Body of pancreas (tissue), 4 donors: ENCODE measurements at regions not wholly inside any gene's neighbourhood (a gene's known extent, or its start where the extent isn't known, plus 50 kb on each side); places are given as distances from the start of the nearest gene placed in this dataset.
A peak's percentile ranks its signal among the peaks of the same experiment; 100 is the strongest.

Experiments used
- POLR2A ChIP-seq, 3 donors: fragments of 450-650 bp; IDR thresholded peaks; one replicate each; pipeline ENCODE4 v1.6.1; 2016; ENCODE audit warnings: antibody characterized with exemption in 3 of 3, mild to moderate bottlenecking in 2 of 3
- TF ChIP-seq, protein P1 (sequence below), 7 experiments: fragments of 450-650 bp in 4 of 7; fragments of 200-600 bp in 3 of 7; sonication (generic) in 3 of 7; IDR thresholded peaks; one replicate each; pipeline ENCODE4 v1.5.1; 2016 to 2019; ENCODE audit warnings: antibody characterized with exemption in 7 of 7

- TF ChIP-seq, protein P1, sequence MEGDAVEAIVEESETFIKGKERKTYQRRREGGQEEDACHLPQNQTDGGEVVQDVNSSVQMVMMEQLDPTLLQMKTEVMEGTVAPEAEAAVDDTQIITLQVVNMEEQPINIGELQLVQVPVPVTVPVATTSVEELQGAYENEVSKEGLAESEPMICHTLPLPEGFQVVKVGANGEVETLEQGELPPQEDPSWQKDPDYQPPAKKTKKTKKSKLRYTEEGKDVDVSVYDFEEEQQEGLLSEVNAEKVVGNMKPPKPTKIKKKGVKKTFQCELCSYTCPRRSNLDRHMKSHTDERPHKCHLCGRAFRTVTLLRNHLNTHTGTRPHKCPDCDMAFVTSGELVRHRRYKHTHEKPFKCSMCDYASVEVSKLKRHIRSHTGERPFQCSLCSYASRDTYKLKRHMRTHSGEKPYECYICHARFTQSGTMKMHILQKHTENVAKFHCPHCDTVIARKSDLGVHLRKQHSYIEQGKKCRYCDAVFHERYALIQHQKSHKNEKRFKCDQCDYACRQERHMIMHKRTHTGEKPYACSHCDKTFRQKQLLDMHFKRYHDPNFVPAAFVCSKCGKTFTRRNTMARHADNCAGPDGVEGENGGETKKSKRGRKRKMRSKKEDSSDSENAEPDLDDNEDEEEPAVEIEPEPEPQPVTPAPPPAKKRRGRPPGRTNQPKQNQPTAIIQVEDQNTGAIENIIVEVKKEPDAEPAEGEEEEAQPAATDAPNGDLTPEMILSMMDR (IDR thresholded peaks at IDR 0.05): peak in 3 of 7 experiments; percentile 7 to 37 (median 18)
- TF ChIP-seq POLR2A (IDR thresholded peaks at IDR 0.05): no peak
Measured at GRCh38 chr7:156544919-156545715, 95.5 kb upstream of the RNF32 start.
